SK-N-SH (cell line): ENCODE measurements at regions not wholly inside any gene's neighbourhood (a gene's known extent, or its start where the extent isn't known, plus 50 kb on each side); places are given as distances from the start of the nearest gene placed in this dataset.

ENCODE experiments used
- CTCF ChIA-PET: fragments of 300-600, 350-600 bp; formaldehyde crosslinking; extraction: SDS; loops from one replicate; lab custom pipeline; 2021; lab: Yijun Ruan, JAX
- POLR2A ChIA-PET: fragments of 350-600 bp; sonication (Branson Sonifier 250); formaldehyde crosslinking; extraction: SDS; loops from one replicate; lab custom pipeline; 2020; ENCODE audit warnings: antibody characterized with exemption, inconsistent platforms; lab: Yijun Ruan, JAX
- DNase-seq: peaks from one replicate; pipeline ENCODE4 v3.0.0; 2012
- H2AFZ ChIP-seq: fragments of 200-600 bp; sonication (generic); 2 replicates; pipeline ENCODE4 v1.8.1; 2016; ENCODE audit warnings: antibody characterized with exemption, mild to moderate bottlenecking, low read depth
- H3F3A ChIP-seq: fragments of 200-600 bp; sonication (generic); replicated peaks from 2 replicates; pipeline ENCODE3; 2016; ENCODE audit warnings: antibody characterized with exemption, mild to moderate bottlenecking; ENCODE audit not compliant: insufficient read depth
- H3K27ac ChIP-seq, 2 experiments: fragments of 200-500 bp in 1 of 2; fragments of 200-600 bp in 1 of 2; sonication (Bioruptor generic) in 1 of 2; sonication (generic), shearing (Covaris generic) in 1 of 2; 2 replicates each; pipeline versions ENCODE4 v1.5.1 to v1.6.1; 2014 to 2016; ENCODE audit warnings: low read depth in 2 of 2, inconsistent platforms in 1 of 2, low read length in 1 of 2, mild to moderate bottlenecking in 1 of 2, mixed read lengths in 1 of 2
- H3K27me3 ChIP-seq: fragments of 200-600 bp; sonication (generic), shearing (Covaris generic); 2 replicates; pipeline ENCODE4 v1.6.1; 2016; ENCODE audit warnings: mixed run types; ENCODE audit not compliant: insufficient read depth
- H3K36me3 ChIP-seq, 2 experiments: fragments of 200-500 bp in 1 of 2; fragments of 200-600 bp in 1 of 2; sonication (Bioruptor generic) in 1 of 2; sonication (generic) in 1 of 2; replicated peaks in 1 of 2; 2 replicates each; pipeline versions ENCODE3 to v1.5.1; 2014 to 2016; ENCODE audit warnings: low read length in 1 of 2, mild to moderate bottlenecking in 1 of 2; ENCODE audit not compliant: insufficient read depth in 2 of 2, control insufficient read depth in 1 of 2
- H3K4me1 ChIP-seq, 2 experiments: fragments of 200-500 bp in 1 of 2; fragments of 200-600 bp in 1 of 2; sonication (Bioruptor generic) in 1 of 2; sonication (generic), shearing (Covaris generic) in 1 of 2; 2 replicates each; pipeline versions ENCODE4 v1.5.1 to v1.6.1; 2014 to 2016; ENCODE audit warnings: low read depth in 1 of 2, low read length in 1 of 2, mixed run types in 1 of 2; ENCODE audit not compliant: insufficient read depth in 2 of 2, control insufficient read depth in 1 of 2
- H3K4me2 ChIP-seq: fragments of 200-600 bp; sonication (generic), shearing (Covaris generic); 2 replicates; pipeline ENCODE4 v1.6.1; 2017; ENCODE audit warnings: mixed run types
- H3K4me3 ChIP-seq, 2 experiments: fragments of 200-500 bp in 1 of 2; fragments of 200-600 bp in 1 of 2; sonication (Bioruptor generic) in 1 of 2; sonication (generic), shearing (Covaris generic) in 1 of 2; 2 replicates each; pipeline versions ENCODE4 v1.5.1 to v1.8.1; 2014 to 2016; ENCODE audit warnings: low read depth in 2 of 2, inconsistent platforms in 1 of 2, low read length in 1 of 2, mild to moderate bottlenecking in 1 of 2, mixed read lengths in 1 of 2, moderate library complexity in 1 of 2
- H3K79me2 ChIP-seq: fragments of 200-600 bp; sonication (generic); 2 replicates; pipeline ENCODE4 v1.8.1; 2017; ENCODE audit warnings: mild to moderate bottlenecking; ENCODE audit not compliant: insufficient read depth
- H3K9ac ChIP-seq: fragments of 200-600 bp; sonication (generic); 2 replicates; pipeline ENCODE4 v1.6.1; 2017; ENCODE audit warnings: mixed run types
- H3K9me2 ChIP-seq: fragments of 200-600 bp; sonication (generic); 2 replicates; pipeline ENCODE4 v1.6.1; 2017; ENCODE audit warnings: mixed run types
- H3K9me3 ChIP-seq: fragments of 200-600 bp; sonication (generic); 2 replicates; pipeline ENCODE4 v1.6.1; 2017; ENCODE audit warnings: mixed run types, mild to moderate bottlenecking, moderate library complexity
- H4K20me1 ChIP-seq: fragments of 200-600 bp; sonication (generic); 2 replicates; pipeline ENCODE4 v1.6.1; 2017; ENCODE audit warnings: mild to moderate bottlenecking, mixed run types; ENCODE audit not compliant: insufficient read depth
- CHD2 ChIP-seq: fragments of 150-350 bp; IDR thresholded peaks from 2 replicates; pipeline ENCODE4 v1.6.1; 2018; ENCODE audit warnings: low read length; ENCODE audit not compliant: partially characterized antibody
- ELF1 ChIP-seq: IDR thresholded peaks from 2 replicates; pipeline ENCODE4 v1.4.0; 2012
- EZH2phosphoT487 ChIP-seq: fragments of 200-600 bp; sonication (generic); IDR thresholded peaks from 2 replicates; pipeline ENCODE4 v1.6.1; 2017; ENCODE audit warnings: low read depth, mixed run types, mild to moderate bottlenecking, antibody characterized with exemption, moderate library complexity, borderline replicate concordance
- FOSL2 ChIP-seq: IDR thresholded peaks from 2 replicates; pipeline ENCODE4 v1.4.0; 2012; ENCODE audit warnings: low read depth, mild to moderate bottlenecking, moderate library complexity, borderline replicate concordance
- FOXJ3 ChIP-seq: sonication (generic); formaldehyde crosslinking; IDR thresholded peaks from 2 replicates; pipeline ENCODE4 v1.5.1; 2020; ENCODE audit warnings: mild to moderate bottlenecking, missing genetic modification reagents
- FOXM1 ChIP-seq: IDR thresholded peaks from 2 replicates; pipeline ENCODE4 v1.4.0; 2012; ENCODE audit warnings: low read depth, mild to moderate bottlenecking
- GATA2 ChIP-seq: sonication (generic); formaldehyde crosslinking; IDR thresholded peaks from 2 replicates; pipeline ENCODE4 v1.5.0; 2020; ENCODE audit warnings: mild to moderate bottlenecking, missing genetic modification reagents
- MXI1 ChIP-seq: IDR thresholded peaks from 2 replicates; pipeline ENCODE4 v1.6.1; 2012; ENCODE audit warnings: mild to moderate bottlenecking, low read depth, low read length, improper control_type of control experiment
- NFIC ChIP-seq: IDR thresholded peaks from 2 replicates; pipeline ENCODE4 v1.4.0; 2012; ENCODE audit warnings: borderline replicate concordance
- PBX3 ChIP-seq: IDR thresholded peaks from 2 replicates; pipeline ENCODE4; 2012
- POLR2AphosphoS5 ChIP-seq: IDR thresholded peaks from 2 replicates; pipeline ENCODE4 v1.6.1; 2012; ENCODE audit warnings: low read depth, low read length
- RFX5 ChIP-seq: IDR thresholded peaks from 2 replicates; pipeline ENCODE4 v1.6.1; 2012; ENCODE audit warnings: mild to moderate bottlenecking, improper control_type of control experiment, low read length
- RXRA ChIP-seq: IDR thresholded peaks from 2 replicates; pipeline ENCODE4 v1.4.0; 2012; ENCODE audit warnings: low read depth, mild to moderate bottlenecking, borderline replicate concordance
- SIN3A ChIP-seq: IDR thresholded peaks from 2 replicates; pipeline ENCODE4 v1.6.1; 2012; ENCODE audit warnings: low read depth, mild to moderate bottlenecking, low read length, moderate library complexity, borderline replicate concordance
- TAF1 ChIP-seq: IDR thresholded peaks from 2 replicates; pipeline ENCODE4 v1.6.1; 2012; ENCODE audit warnings: low read depth, mild to moderate bottlenecking, low read length, moderate library complexity, borderline replicate concordance
- TCF12 ChIP-seq: IDR thresholded peaks from 2 replicates; pipeline ENCODE4 v1.4.0; 2012
- TEAD4 ChIP-seq: IDR thresholded peaks from 2 replicates; pipeline ENCODE4 v1.4.0; 2012; ENCODE audit warnings: mild to moderate bottlenecking, borderline replicate concordance; ENCODE audit not compliant: insufficient read depth
- USF1 ChIP-seq: IDR thresholded peaks from 2 replicates; pipeline ENCODE4 v1.4.0; 2012; ENCODE audit warnings: low read depth, borderline replicate concordance
- USF2 ChIP-seq: fragments of 150-350 bp; IDR thresholded peaks from 2 replicates; pipeline ENCODE4 v1.6.1; 2017; ENCODE audit warnings: antibody characterized with exemption, low read length, low read depth, borderline replicate concordance
- YY1 ChIP-seq: IDR thresholded peaks from 2 replicates; pipeline ENCODE4 v1.4.0; 2012; ENCODE audit warnings: low read depth, mild to moderate bottlenecking
- WGBS: methylation state at CpG from one replicate; pipeline ENCODE4 v1.1.6; 2017; ENCODE audit warnings: low lambda C conversion rate; 5-methylcytosine and 5-hydroxymethylcytosine counted together
- TF ChIP-seq, protein P1 (sequence below): fragments of 200-600 bp; sonication (generic); IDR thresholded peaks from 2 replicates; pipeline ENCODE4 v1.6.1; 2017; ENCODE audit warnings: antibody characterized with exemption, mild to moderate bottlenecking, moderate library complexity

DNA sequence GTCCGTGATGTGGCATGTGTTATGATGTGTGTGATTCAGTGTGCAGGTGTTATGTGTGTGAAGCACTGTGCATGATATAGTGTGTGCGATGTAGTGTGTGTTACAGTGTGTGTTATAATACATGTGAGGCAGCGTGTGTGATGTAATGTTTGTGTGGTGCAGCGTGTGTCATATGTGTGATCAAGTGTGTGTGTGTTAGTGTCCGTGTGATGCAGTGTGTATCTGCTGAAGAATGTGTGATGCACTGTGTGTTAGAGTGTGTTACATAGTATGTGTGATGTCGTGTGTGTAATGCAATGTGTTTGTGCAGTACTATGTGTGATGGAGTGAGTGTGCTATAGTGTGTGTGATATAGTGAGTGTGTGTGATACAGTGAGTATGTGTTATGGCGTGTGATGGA lies 182.8 kb upstream of the SOX11 start (continued):
- TF ChIP-seq USF1 (no peak), PBX3 (no peak), GATA2 (CRISPR knock-in tag) (no peak)

- no peaks in the 10 kb centered on the region for H4K20me1 ChIP-seq
- H3K9me2 ChIP-seq, result no peaks in the 10 kb centered on the region
- POLR2A ChIA-PET, result no interaction called here
- H3K9me3 ChIP-seq, result 0 out of 2 replicates have a peak, but pooled peaks cover 3% of the 10 kb centered on the region
- no peak overlapping the region for H2AFZ ChIP-seq
- H3K36me3 ChIP-seq, result no peaks in the 10 kb centered on the region
- no peaks in the 10 kb centered on the region; a peak in 1 of 4 replicates for H3K4me1 ChIP-seq
- no peak for TF ChIP-seq USF2
- TF ChIP-seq PBX3, result no peak
- TF ChIP-seq EZH2phosphoT487, result no peak
- no peak for TF ChIP-seq RFX5
- TF ChIP-seq, all 33 proteins: peak for 0
- Histone ChIP-seq H3K4me2 (no peak overlapping the region), H3K4me3 (no peak overlapping the region), H3F3A (no peaks in the 10 kb centered on the region), H3K27me3 (no peaks in the 10 kb centered on the region), H3K79me2 (no peaks in the 10 kb centered on the region), H3K9ac (no peak overlapping the region), H3K27ac (no peak overlapping the region)
- CTCF ChIA-PET, result no interaction called here
- 55% methylated on average over 4 of the region's 4 CpGs for WGBS
- no peak for DNase-seq
Measured at GRCh38 chr2:5510082-5510481, 182.1 kb upstream of the SOX11 start.

DNA sequence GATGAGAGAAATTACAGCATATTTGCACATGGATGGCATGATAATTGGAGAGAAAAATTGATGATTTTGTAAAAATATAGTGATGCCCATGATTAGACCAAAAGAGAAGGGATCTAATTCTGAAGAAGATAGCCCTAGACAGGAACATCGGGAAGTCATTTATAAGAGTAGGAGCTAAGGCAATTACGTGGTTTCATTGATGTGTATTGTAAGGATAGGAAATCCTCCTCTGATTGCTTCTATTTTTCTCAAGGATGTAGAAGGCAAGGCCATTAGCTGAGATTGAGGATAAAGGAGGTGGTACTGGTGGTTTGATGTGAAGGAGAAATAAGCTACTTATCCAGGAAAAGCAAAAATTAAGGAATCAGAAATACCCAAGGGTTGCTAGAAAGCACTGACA lies 176.5 kb upstream of the SOX11 start:
- no peaks in the 10 kb centered on the region for H3K79me2 ChIP-seq
- ChIA-PET POLR2A (no interaction called here), CTCF (interaction anchor here (1.3 kb wide), 1 partner anchor 14 kb away, joined by 3 read pairs; no protein-coding TSS in a partner anchor)
- no peaks in the 10 kb centered on the region for H3K27me3 ChIP-seq
- no peaks in the 10 kb centered on the region for H4K20me1 ChIP-seq
- 26% methylated on average over 2 of the region's 2 CpGs for WGBS
- no peak overlapping the region for H3K9ac ChIP-seq
- H3K4me1 ChIP-seq, result peaks cover 0 to 6% of the 10 kb centered on the region in 2 experiments; a peak in 1 of 4 replicates
- no peaks in the 10 kb centered on the region for H3F3A ChIP-seq
- H3K36me3 ChIP-seq, result no peaks in the 10 kb centered on the region
- no peak for DNase-seq
- no peak overlapping the region for H3K4me2 ChIP-seq
- H3K4me3 ChIP-seq, result no peak overlapping the region
- no peak overlapping the region for H3K27ac ChIP-seq
- H3K9me3 ChIP-seq, result no peaks in the 10 kb centered on the region; the same call in 1 of the 2 replicates
- no peak overlapping the region for H2AFZ ChIP-seq
- no peaks in the 10 kb centered on the region for H3K9me2 ChIP-seq
- TF ChIP-seq, protein P1, sequence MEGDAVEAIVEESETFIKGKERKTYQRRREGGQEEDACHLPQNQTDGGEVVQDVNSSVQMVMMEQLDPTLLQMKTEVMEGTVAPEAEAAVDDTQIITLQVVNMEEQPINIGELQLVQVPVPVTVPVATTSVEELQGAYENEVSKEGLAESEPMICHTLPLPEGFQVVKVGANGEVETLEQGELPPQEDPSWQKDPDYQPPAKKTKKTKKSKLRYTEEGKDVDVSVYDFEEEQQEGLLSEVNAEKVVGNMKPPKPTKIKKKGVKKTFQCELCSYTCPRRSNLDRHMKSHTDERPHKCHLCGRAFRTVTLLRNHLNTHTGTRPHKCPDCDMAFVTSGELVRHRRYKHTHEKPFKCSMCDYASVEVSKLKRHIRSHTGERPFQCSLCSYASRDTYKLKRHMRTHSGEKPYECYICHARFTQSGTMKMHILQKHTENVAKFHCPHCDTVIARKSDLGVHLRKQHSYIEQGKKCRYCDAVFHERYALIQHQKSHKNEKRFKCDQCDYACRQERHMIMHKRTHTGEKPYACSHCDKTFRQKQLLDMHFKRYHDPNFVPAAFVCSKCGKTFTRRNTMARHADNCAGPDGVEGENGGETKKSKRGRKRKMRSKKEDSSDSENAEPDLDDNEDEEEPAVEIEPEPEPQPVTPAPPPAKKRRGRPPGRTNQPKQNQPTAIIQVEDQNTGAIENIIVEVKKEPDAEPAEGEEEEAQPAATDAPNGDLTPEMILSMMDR, result no peak
- TF ChIP-seq POLR2AphosphoS5 (no peak), CHD2 (no peak), RXRA (no peak), PBX3 (no peak), NFIC (no peak), FOSL2 (no peak), MXI1 (no peak), TAF1 (no peak), ELF1 (no peak), TCF12 (no peak), FOXJ3 (CRISPR knock-in tag) (no peak), TEAD4 (no peak), YY1 (no peak), SIN3A (no peak), FOXM1 (no peak)
